ENCODE measurements at regions not wholly inside any gene's neighbourhood (a gene's known extent, or its start where the extent isn't known, plus 50 kb on each side); places are given as distances from the start of the nearest gene placed in this dataset.
"Not testable (repeated sequence)": the region's sequence is repeated elsewhere in the genome, so short reads cannot be mapped to it uniquely, and the experiment has no call there.

- not testable (repeated sequence) for H3K9ac ChIP-seq (ENCODE audit: low read length)
These were observed 921.3 kb upstream of the ALCAM start for GRCh38 chr3:104445252-104445919.

GRCh38 chr3:104447681-104448080 lies 919.0 kb upstream of the ALCAM start:
- no peaks in the 10 kb centered on the region for H3K27me3 ChIP-seq (ENCODE audit: control insufficient read depth, insufficient read depth, low read length)
- no peaks in the 10 kb centered on the region for H3K36me3 ChIP-seq (ENCODE audit: control insufficient read depth, insufficient read depth, low read length)
- no peaks in the 10 kb centered on the region for H3K9me3 ChIP-seq (ENCODE audit: control insufficient read depth, low read length)
- H3K9ac ChIP-seq (ENCODE audit: low read length), result no peak overlapping the region
- H3K4me1 ChIP-seq (ENCODE audit: control insufficient read depth, insufficient read depth, low read length), result no peaks in the 10 kb centered on the region
- no peak overlapping the region for H3K4me3 ChIP-seq (ENCODE audit: low read length)

More at GRCh38 chr3:104445252-104445919, 921.3 kb upstream of the ALCAM start:
- H3K9me3 ChIP-seq (ENCODE audit: control insufficient read depth, low read length); H3K27me3 ChIP-seq (ENCODE audit: control insufficient read depth, insufficient read depth, low read length); H3K4me1 ChIP-seq (ENCODE audit: control insufficient read depth, insufficient read depth, low read length); H3K36me3 ChIP-seq (ENCODE audit: control insufficient read depth, insufficient read depth, low read length); H3K4me3 ChIP-seq (ENCODE audit: low read length): not testable (repeated sequence)

- Histone ChIP-seq H3K27me3 (ENCODE audit: control insufficient read depth, insufficient read depth, low read length) (no peaks in the 10 kb centered on the region), H3K4me3 (ENCODE audit: low read length) (no peak overlapping the region), H3K9ac (ENCODE audit: low read length) (no peak overlapping the region), H3K9me3 (ENCODE audit: control insufficient read depth, low read length) (no peaks in the 10 kb centered on the region), H3K36me3 (ENCODE audit: control insufficient read depth, insufficient read depth, low read length) (no peaks in the 10 kb centered on the region), H3K4me1 (ENCODE audit: control insufficient read depth, insufficient read depth, low read length) (no peaks in the 10 kb centered on the region)
These were observed 914.0 kb upstream of the ALCAM start for GRCh38 chr3:104452697-104453096.

- Histone ChIP-seq H3K4me1 (ENCODE audit: control insufficient read depth, insufficient read depth, low read length) (no peaks in the 10 kb centered on the region), H3K36me3 (ENCODE audit: control insufficient read depth, insufficient read depth, low read length) (no peaks in the 10 kb centered on the region), H3K4me3 (ENCODE audit: low read length) (no peak overlapping the region), H3K27me3 (ENCODE audit: control insufficient read depth, insufficient read depth, low read length) (no peaks in the 10 kb centered on the region), H3K9ac (ENCODE audit: low read length) (no peak overlapping the region), H3K9me3 (ENCODE audit: control insufficient read depth, low read length) (no peaks in the 10 kb centered on the region)
These were observed 908.1 kb upstream of the ALCAM start for GRCh38 chr3:104458657-104459056.

- Histone ChIP-seq H3K4me3 (ENCODE audit: low read length) (no peak overlapping the region), H3K9ac (ENCODE audit: low read length) (no peak overlapping the region), H3K9me3 (ENCODE audit: control insufficient read depth, low read length) (no peaks in the 10 kb centered on the region), H3K27me3 (ENCODE audit: control insufficient read depth, insufficient read depth, low read length) (no peaks in the 10 kb centered on the region), H3K4me1 (ENCODE audit: control insufficient read depth, insufficient read depth, low read length) (no peaks in the 10 kb centered on the region), H3K36me3 (ENCODE audit: control insufficient read depth, insufficient read depth, low read length) (no peaks in the 10 kb centered on the region)
These were observed 906.0 kb upstream of the ALCAM start for GRCh38 chr3:104460477-104461406.

- no peaks in the 10 kb centered on the region for H3K27me3 ChIP-seq (ENCODE audit: control insufficient read depth, insufficient read depth, low read length)
- H3K9me3 ChIP-seq (ENCODE audit: control insufficient read depth, low read length), result no peaks in the 10 kb centered on the region
- no peaks in the 10 kb centered on the region for H3K36me3 ChIP-seq (ENCODE audit: control insufficient read depth, insufficient read depth, low read length)
- no peak overlapping the region for H3K4me3 ChIP-seq (ENCODE audit: low read length)
- H3K4me1 ChIP-seq (ENCODE audit: control insufficient read depth, insufficient read depth, low read length), result no peaks in the 10 kb centered on the region
- H3K9ac ChIP-seq (ENCODE audit: low read length), result no peak overlapping the region
These were observed 905.3 kb upstream of the ALCAM start for GRCh38 chr3:104461431-104461830.

GRCh38 chr3:104472221-104472620 lies 894.5 kb upstream of the ALCAM start:
- H3K27me3 ChIP-seq (ENCODE audit: control insufficient read depth, insufficient read depth, low read length), result no peaks in the 10 kb centered on the region
- H3K36me3 ChIP-seq (ENCODE audit: control insufficient read depth, insufficient read depth, low read length), result no peaks in the 10 kb centered on the region
- H3K4me1 ChIP-seq (ENCODE audit: control insufficient read depth, insufficient read depth, low read length), result no peaks in the 10 kb centered on the region
- H3K9ac ChIP-seq (ENCODE audit: low read length), result no peak overlapping the region
- no peak overlapping the region for H3K4me3 ChIP-seq (ENCODE audit: low read length)
- H3K9me3 ChIP-seq (ENCODE audit: control insufficient read depth, low read length), result no peaks in the 10 kb centered on the region

- no peak overlapping the region for H3K9ac ChIP-seq (ENCODE audit: low read length)
- H3K36me3 ChIP-seq (ENCODE audit: control insufficient read depth, insufficient read depth, low read length), result no peaks in the 10 kb centered on the region
- no peaks in the 10 kb centered on the region for H3K4me1 ChIP-seq (ENCODE audit: control insufficient read depth, insufficient read depth, low read length)
- H3K9me3 ChIP-seq (ENCODE audit: control insufficient read depth, low read length), result no peaks in the 10 kb centered on the region
- no peaks in the 10 kb centered on the region for H3K27me3 ChIP-seq (ENCODE audit: control insufficient read depth, insufficient read depth, low read length)
- H3K4me3 ChIP-seq (ENCODE audit: low read length), result no peak overlapping the region
These were observed 892.7 kb upstream of the ALCAM start for GRCh38 chr3:104474011-104474410.

- no peak overlapping the region for H3K9ac ChIP-seq (ENCODE audit: low read length)
- H3K36me3 ChIP-seq (ENCODE audit: control insufficient read depth, insufficient read depth, low read length), result no peaks in the 10 kb centered on the region
- no peak overlapping the region for H3K4me3 ChIP-seq (ENCODE audit: low read length)
- no peaks in the 10 kb centered on the region for H3K9me3 ChIP-seq (ENCODE audit: control insufficient read depth, low read length)
- H3K4me1 ChIP-seq (ENCODE audit: control insufficient read depth, insufficient read depth, low read length), result no peaks in the 10 kb centered on the region
- H3K27me3 ChIP-seq (ENCODE audit: control insufficient read depth, insufficient read depth, low read length), result no peaks in the 10 kb centered on the region
These were observed 863.7 kb upstream of the ALCAM start for GRCh38 chr3:104503022-104503421.

- H3K36me3 ChIP-seq (ENCODE audit: control insufficient read depth, insufficient read depth, low read length), result no peaks in the 10 kb centered on the region
- no peak overlapping the region for H3K9ac ChIP-seq (ENCODE audit: low read length)
- no peaks in the 10 kb centered on the region for H3K4me1 ChIP-seq (ENCODE audit: control insufficient read depth, insufficient read depth, low read length)
- no peaks in the 10 kb centered on the region for H3K9me3 ChIP-seq (ENCODE audit: control insufficient read depth, low read length)
- no peaks in the 10 kb centered on the region for H3K27me3 ChIP-seq (ENCODE audit: control insufficient read depth, insufficient read depth, low read length)
- no peak overlapping the region for H3K4me3 ChIP-seq (ENCODE audit: low read length)
These were observed 856.4 kb upstream of the ALCAM start for GRCh38 chr3:104510131-104510849.

- Histone ChIP-seq H3K27me3 (ENCODE audit: control insufficient read depth, insufficient read depth, low read length) (no peaks in the 10 kb centered on the region), H3K4me3 (ENCODE audit: low read length) (no peak overlapping the region), H3K9ac (ENCODE audit: low read length) (no peak overlapping the region), H3K36me3 (ENCODE audit: control insufficient read depth, insufficient read depth, low read length) (no peaks in the 10 kb centered on the region), H3K4me1 (ENCODE audit: control insufficient read depth, insufficient read depth, low read length) (no peaks in the 10 kb centered on the region), H3K9me3 (ENCODE audit: control insufficient read depth, low read length) (no peaks in the 10 kb centered on the region)
These were observed 852.3 kb upstream of the ALCAM start for GRCh38 chr3:104514371-104514770.

GRCh38 chr3:104514776-104515175 lies 851.9 kb upstream of the ALCAM start:
- Histone ChIP-seq H3K36me3 (ENCODE audit: control insufficient read depth, insufficient read depth, low read length) (no peaks in the 10 kb centered on the region), H3K9me3 (ENCODE audit: control insufficient read depth, low read length) (no peaks in the 10 kb centered on the region), H3K27me3 (ENCODE audit: control insufficient read depth, insufficient read depth, low read length) (no peaks in the 10 kb centered on the region), H3K9ac (ENCODE audit: low read length) (no peak overlapping the region), H3K4me3 (ENCODE audit: low read length) (no peak overlapping the region), H3K4me1 (ENCODE audit: control insufficient read depth, insufficient read depth, low read length) (no peaks in the 10 kb centered on the region)
